ENCODE measurements at regions not wholly inside any gene's neighbourhood (a gene's known extent, or its start where the extent isn't known, plus 50 kb on each side); places are given as distances from the start of the nearest gene placed in this dataset.

GRCh38 chr10:35834877-35835494 is 192.9 kb upstream of the FZD8 start:
- H3K9ac ChIP-seq (ENCODE audit: insufficient read depth in 1 of 2, low read length in 2 of 2), result no peak overlapping the region
- DNase-seq (no peak), ATAC-seq (ENCODE audit: insufficient read depth, low FRiP score) (no peak)
- H3K27ac ChIP-seq (ENCODE audit: low read depth in 1 of 2, low read length in 1 of 2), result no peak overlapping the region
- 90% methylated on average over 10 of the region's 10 CpGs for WGBS, 2 donors
- no peak for TF ChIP-seq CTCF (IDR thresholded peaks at IDR 0.05; ENCODE audit: control extremely low read depth, extremely low read depth)
- no peaks in the 10 kb centered on the region for H3K9me3 ChIP-seq (ENCODE audit: control insufficient read depth in 4 of 4, insufficient read depth in 3 of 4, low read length in 3 of 4)
- no peaks in the 10 kb centered on the region for H3K27me3 ChIP-seq (ENCODE audit: control insufficient read depth in 3 of 3, insufficient read depth in 3 of 3, low read length in 2 of 3)
- no peak overlapping the region for H3K4me3 ChIP-seq
- no peaks in the 10 kb centered on the region for H3K4me1 ChIP-seq (ENCODE audit: control insufficient read depth in 5 of 5, insufficient read depth in 5 of 5, low read length in 5 of 5)
- no peaks in the 10 kb centered on the region for H3K36me3 ChIP-seq (ENCODE audit: control insufficient read depth in 4 of 4, insufficient read depth in 4 of 4, low read length in 4 of 4)

DNA sequence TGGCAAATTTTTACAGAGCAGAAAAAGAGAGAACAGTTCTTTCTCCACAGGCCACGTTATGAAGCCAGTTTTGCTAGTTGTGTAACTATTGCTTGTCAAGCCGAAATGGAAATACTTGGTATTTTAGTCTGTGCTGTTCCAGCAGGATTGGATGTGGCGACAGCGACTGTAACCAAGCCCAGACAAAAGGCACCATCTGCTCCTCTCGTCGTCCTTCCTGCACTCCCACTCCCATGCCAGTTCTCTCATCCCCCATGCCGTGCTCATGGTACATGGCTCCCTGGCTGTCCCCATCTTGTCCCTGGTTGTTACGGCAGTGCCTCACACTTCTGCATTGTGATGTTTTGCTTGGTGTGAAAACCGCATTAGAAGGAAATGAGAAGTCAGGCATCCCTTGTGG is 185.7 kb upstream of the FZD8 start:
- no peak for TF ChIP-seq CTCF (IDR thresholded peaks at IDR 0.05; ENCODE audit: control extremely low read depth, extremely low read depth)
- 90% methylated on average over 9 of the region's 9 CpGs for WGBS, 2 donors
- DNase-seq (no peak), ATAC-seq (ENCODE audit: insufficient read depth, low FRiP score) (no peak)
- no peak overlapping the region for H3K9ac ChIP-seq (ENCODE audit: insufficient read depth in 1 of 2, low read length in 2 of 2)
- H3K27ac ChIP-seq (ENCODE audit: low read depth in 1 of 2, low read length in 1 of 2), result no peak overlapping the region
- no peak overlapping the region for H3K4me3 ChIP-seq
- H3K4me1 ChIP-seq (ENCODE audit: control insufficient read depth in 5 of 5, insufficient read depth in 5 of 5, low read length in 5 of 5), result peaks cover 0 to 2% (median 0%) of the 10 kb centered on the region in 5 donors
- no peaks in the 10 kb centered on the region for H3K27me3 ChIP-seq (ENCODE audit: control insufficient read depth in 3 of 3, insufficient read depth in 3 of 3, low read length in 2 of 3)
- H3K36me3 ChIP-seq (ENCODE audit: control insufficient read depth in 4 of 4, insufficient read depth in 4 of 4, low read length in 4 of 4), result no peaks in the 10 kb centered on the region
- peaks cover 0 to 1% (median 0%) of the 10 kb centered on the region in 4 donors for H3K9me3 ChIP-seq (ENCODE audit: control insufficient read depth in 4 of 4, insufficient read depth in 3 of 4, low read length in 3 of 4)

DNA sequence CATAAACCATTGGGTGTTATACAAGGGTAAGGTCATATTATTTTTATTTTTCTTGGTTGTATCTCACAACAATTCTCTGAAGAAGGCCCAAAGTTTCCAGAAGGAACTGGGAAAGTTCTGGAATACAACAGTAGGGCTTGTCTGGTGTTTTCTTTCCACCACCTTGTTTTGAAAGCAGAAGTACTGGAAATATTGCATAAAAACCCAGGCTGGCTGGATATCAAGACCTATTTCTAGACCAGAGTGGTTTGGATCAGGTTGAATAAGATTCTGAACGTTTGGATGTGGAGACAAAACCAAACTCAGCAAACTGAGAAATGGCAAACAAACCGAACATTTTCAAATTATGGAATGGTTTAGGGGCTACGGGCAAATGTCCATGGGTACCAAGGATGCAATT is 182.6 kb upstream of the FZD8 start:
- WGBS, 2 donors, result 74 to 83% methylated on average over 3 of the region's 3 CpGs
- Histone ChIP-seq H3K27ac (ENCODE audit: low read depth in 1 of 2, low read length in 1 of 2) (no peak overlapping the region), H3K27me3 (ENCODE audit: control insufficient read depth in 3 of 3, insufficient read depth in 3 of 3, low read length in 2 of 3) (peaks cover 0 to 3% (median 2%) of the 10 kb centered on the region in 3 donors), H3K36me3 (ENCODE audit: control insufficient read depth in 4 of 4, insufficient read depth in 4 of 4, low read length in 4 of 4) (no peaks in the 10 kb centered on the region), H3K4me3 (no peak overlapping the region), H3K4me1 (ENCODE audit: control insufficient read depth in 5 of 5, insufficient read depth in 5 of 5, low read length in 5 of 5) (peaks cover 0 to 18% (median 5%) of the 10 kb centered on the region in 5 donors), H3K9me3 (ENCODE audit: control insufficient read depth in 4 of 4, insufficient read depth in 3 of 4, low read length in 3 of 4) (peaks cover 0 to 1% (median 0%) of the 10 kb centered on the region in 4 donors), H3K9ac (ENCODE audit: insufficient read depth in 1 of 2, low read length in 2 of 2) (no peak overlapping the region)
- TF ChIP-seq CTCF (IDR thresholded peaks at IDR 0.05; ENCODE audit: control extremely low read depth, extremely low read depth), result no peak
- ATAC-seq (ENCODE audit: insufficient read depth, low FRiP score) (no peak), DNase-seq (no peak)

DNA sequence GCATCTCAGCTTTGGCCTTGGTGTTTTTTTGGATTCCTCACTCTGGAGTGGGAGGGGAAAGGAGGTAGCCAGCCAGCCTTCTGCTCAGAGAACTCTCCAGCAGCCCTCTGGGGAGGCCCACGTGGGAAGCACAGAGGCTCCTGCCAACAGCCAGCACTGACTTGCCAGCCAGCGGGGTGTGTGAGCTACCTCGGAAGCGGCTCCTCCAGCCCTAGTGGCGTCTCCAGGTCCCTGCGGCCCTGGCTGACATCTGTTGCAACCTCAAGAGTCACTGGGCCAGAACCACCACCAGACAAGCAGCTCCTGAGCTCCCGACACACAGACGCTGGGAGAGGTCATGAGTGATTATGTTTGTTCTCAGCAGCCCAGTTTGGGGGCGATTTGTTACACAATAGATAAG is 180.2 kb upstream of the FZD8 start:
- no peak overlapping the region for H3K27ac ChIP-seq (ENCODE audit: low read depth in 1 of 2, low read length in 1 of 2)
- ATAC-seq (ENCODE audit: insufficient read depth, low FRiP score), result peak; percentile 34
- H3K4me1 ChIP-seq (ENCODE audit: control insufficient read depth in 5 of 5, insufficient read depth in 5 of 5, low read length in 5 of 5), result peaks cover 0 to 18% (median 5%) of the 10 kb centered on the region in 5 donors
- no peak overlapping the region for H3K4me3 ChIP-seq
- 63 to 80% methylated on average over 9 of the region's 9 CpGs for WGBS, 2 donors
- H3K9me3 ChIP-seq (ENCODE audit: control insufficient read depth in 4 of 4, insufficient read depth in 3 of 4, low read length in 3 of 4), result peaks cover 0 to 1% (median 0%) of the 10 kb centered on the region in 4 donors
- peaks cover 0 to 5% (median 3%) of the 10 kb centered on the region in 3 donors for H3K27me3 ChIP-seq (ENCODE audit: control insufficient read depth in 3 of 3, insufficient read depth in 3 of 3, low read length in 2 of 3)
- TF ChIP-seq CTCF (IDR thresholded peaks at IDR 0.05; ENCODE audit: control extremely low read depth, extremely low read depth), result no peak
- peak; percentile 68 to 75 (median 74) for DNase-seq
- no peaks in the 10 kb centered on the region for H3K36me3 ChIP-seq (ENCODE audit: control insufficient read depth in 4 of 4, insufficient read depth in 4 of 4, low read length in 4 of 4)
- no peak overlapping the region for H3K9ac ChIP-seq (ENCODE audit: insufficient read depth in 1 of 2, low read length in 2 of 2)
